Keratinocyte (primary cell): ENCODE measurements at regions not wholly inside any gene's neighbourhood (a gene's known extent, or its start where the extent isn't known, plus 50 kb on each side); places are given as distances from the start of the nearest gene placed in this dataset.
"Not testable (repeated sequence)": the region's sequence is repeated elsewhere in the genome, so short reads cannot be mapped to it uniquely, and the experiment has no call there.

Experiments
- EZH2 ChIP-seq: IDR thresholded peaks from one replicate; pipeline ENCODE4 v1.6.1; 2012; ENCODE audit warnings: inconsistent platforms, mild to moderate bottlenecking, low read length, moderate library complexity
- TF ChIP-seq, protein P1 (sequence below), 3 experiments: IDR thresholded peaks in 1 of 3; conservative IDR thresholded peaks in 1 of 3; optimal IDR thresholded peaks in 1 of 3; 2 replicates in 2 of 3; 3 replicates in 1 of 3; pipeline versions ENCODE3 to v1.5.1; 2011; ENCODE audit warnings: low read length in 3 of 3, mild to moderate bottlenecking in 3 of 3, moderate library complexity in 2 of 3, control low read depth in 1 of 3, inconsistent platforms in 1 of 3; ENCODE audit not compliant: insufficient read depth in 2 of 3; ENCODE audit errors: extremely low read depth in 1 of 3

DNA sequence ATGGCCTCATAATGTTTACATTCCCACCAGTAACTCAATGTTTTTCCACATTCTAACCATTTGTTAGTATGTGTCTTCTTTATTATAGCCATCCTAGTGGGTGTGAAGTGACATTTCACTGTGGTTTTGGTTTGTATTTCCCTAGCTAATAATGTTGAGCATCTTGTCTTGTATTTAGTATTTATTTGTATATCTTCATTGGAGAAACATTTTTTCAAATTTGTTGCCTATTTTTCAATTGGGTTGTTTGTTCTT lies 144.8 kb upstream of the NBPF19 start:
- TF ChIP-seq, protein P1, sequence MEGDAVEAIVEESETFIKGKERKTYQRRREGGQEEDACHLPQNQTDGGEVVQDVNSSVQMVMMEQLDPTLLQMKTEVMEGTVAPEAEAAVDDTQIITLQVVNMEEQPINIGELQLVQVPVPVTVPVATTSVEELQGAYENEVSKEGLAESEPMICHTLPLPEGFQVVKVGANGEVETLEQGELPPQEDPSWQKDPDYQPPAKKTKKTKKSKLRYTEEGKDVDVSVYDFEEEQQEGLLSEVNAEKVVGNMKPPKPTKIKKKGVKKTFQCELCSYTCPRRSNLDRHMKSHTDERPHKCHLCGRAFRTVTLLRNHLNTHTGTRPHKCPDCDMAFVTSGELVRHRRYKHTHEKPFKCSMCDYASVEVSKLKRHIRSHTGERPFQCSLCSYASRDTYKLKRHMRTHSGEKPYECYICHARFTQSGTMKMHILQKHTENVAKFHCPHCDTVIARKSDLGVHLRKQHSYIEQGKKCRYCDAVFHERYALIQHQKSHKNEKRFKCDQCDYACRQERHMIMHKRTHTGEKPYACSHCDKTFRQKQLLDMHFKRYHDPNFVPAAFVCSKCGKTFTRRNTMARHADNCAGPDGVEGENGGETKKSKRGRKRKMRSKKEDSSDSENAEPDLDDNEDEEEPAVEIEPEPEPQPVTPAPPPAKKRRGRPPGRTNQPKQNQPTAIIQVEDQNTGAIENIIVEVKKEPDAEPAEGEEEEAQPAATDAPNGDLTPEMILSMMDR (optimal IDR thresholded peaks at IDR 0.05 in 1 of 3, IDR thresholded peaks at IDR 0.05 in 1 of 3, conservative IDR thresholded peaks at IDR 0.05 in 1 of 3; ENCODE audit: extremely low read depth in 1 of 3, insufficient read depth in 2 of 3, low read length in 3 of 3): not testable (repeated sequence)
- not testable (repeated sequence) for TF ChIP-seq EZH2
